Stimulated activated CD4-positive, alpha-beta T cell treated with anti-CD3 and anti-CD28 coated beads, TNF-alpha, amount 100 ng/mL, for 48 hours (primary cell): ENCODE measurements at regions not wholly inside any gene's neighbourhood (a gene's known extent, or its start where the extent isn't known, plus 50 kb on each side); places are given as distances from the start of the nearest gene placed in this dataset.
"Not testable (repeated sequence)": the region's sequence is repeated elsewhere in the genome, so short reads cannot be mapped to it uniquely, and the experiment has no call there.

ENCODE experiments used
- DNase-seq, 3 donors: peaks; one replicate each; pipeline ENCODE4 v3.0.0-alpha.2; 2020; ENCODE audit warnings: low read depth in 3 of 3

GRCh38 chr13:73306688-73307087, 247.9 kb downstream of the KLF5 start:
- no peak for DNase-seq

DNA sequence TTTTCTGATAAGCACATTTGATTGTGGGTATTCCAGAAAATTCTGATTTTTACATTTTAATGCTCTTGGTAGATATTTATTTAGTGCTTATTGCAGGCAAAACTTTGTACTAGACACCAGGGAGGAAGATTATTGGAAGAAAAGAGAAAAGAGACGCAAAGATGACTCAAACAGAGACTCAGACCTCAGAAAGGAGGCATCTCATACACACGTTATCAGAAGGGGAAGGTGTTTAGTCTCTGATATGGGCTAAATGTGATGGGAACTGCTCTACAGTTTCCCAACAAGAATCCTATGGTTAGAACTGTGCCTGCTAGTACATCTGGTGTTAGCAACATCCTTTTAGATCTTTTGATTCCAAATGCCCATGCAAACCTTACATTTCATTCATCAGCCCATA, 245.6 kb downstream of the KLF5 start:
- DNase-seq = no peak

DNA sequence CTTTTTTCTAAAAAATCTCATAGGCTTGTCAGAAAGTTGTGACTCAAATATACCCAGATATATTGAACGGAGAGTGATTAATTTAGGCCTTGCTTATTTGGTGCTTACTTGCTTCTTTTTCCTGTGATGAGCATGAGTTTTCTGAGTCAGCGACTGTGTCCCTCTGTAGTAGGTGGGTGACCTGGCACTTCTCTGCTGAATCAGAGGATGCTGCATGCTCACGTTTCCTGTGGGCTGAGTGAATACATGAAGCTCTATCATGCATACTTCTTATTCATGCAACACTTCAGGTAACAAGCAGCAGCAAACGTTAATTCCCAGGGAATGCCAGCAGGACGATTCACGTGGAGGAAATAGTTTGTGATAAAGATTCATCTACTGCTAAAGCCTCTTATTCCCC, 245.0 kb downstream of the KLF5 start:
- DNase-seq = peak; percentile 3 to 22 (median 16)

GRCh38 chr13:73301622-73302021, 242.8 kb downstream of the KLF5 start:
- DNase-seq = not testable (repeated sequence)

DNA sequence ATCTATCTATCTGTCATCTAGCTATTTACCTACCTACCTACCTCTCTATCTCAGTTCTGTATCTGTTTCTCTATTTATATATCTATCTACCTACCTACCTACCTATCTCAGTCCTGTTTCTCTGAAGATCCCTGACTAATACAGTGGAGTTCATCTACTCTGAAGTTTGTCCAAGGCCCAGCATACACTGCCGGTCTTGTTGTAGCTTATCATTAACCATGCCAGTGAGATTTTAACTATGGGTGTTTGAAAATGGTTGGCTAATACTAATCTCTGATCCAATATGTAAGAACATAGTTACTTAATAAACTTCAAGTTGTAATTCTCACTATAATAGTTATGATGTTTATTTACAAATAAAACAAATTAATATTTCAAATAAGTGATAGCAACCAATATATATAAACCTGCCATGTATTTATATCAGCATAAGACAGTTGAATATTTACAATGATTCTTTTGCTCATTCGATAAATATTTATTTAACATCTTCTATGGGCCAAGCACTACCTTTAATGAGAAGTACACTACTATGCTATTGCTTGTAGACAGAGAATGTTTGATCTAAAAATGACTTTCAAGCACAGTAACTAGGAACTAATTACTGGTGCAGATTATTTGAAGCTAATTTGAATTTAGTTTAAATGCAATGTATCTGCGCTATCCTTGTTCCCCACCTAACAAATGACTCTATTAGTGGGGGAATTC, 242.1 kb downstream of the KLF5 start:
- no peak for DNase-seq

GRCh38 chr13:73299787-73300186, 241.0 kb downstream of the KLF5 start:
- no peak for DNase-seq

DNA sequence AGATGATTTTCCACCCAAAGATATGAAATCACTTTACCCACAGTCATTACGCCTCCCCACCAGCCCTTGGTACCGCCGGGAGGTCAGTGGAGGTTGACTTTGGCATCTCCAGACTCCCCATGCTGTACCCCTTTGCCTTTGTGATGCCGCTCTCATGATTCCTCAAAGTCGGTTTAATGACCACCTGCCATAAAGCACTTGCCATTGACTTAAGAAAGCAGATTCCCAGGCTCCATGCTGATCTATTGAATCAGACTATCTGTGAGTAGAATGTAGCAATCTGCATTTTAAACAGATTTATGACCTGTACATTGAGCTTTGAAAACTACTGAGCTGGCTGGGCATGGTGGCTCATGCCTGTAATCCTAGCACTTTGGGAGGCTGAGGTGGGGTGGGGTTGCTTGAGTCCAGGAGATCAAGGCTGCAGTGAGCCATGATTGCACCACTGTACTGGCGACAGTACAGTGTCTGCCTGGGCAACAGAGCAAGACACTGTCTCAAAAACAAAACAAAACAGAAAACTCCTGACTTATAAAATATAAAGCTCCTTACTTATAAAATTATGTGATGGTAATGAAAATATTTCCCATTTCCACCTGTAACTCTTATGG, 235.2 kb downstream of the KLF5 start:
- DNase-seq = no peak

- no peak for DNase-seq
Measured at GRCh38 chr13:73292127-73292526, 233.3 kb downstream of the KLF5 start.

DNA sequence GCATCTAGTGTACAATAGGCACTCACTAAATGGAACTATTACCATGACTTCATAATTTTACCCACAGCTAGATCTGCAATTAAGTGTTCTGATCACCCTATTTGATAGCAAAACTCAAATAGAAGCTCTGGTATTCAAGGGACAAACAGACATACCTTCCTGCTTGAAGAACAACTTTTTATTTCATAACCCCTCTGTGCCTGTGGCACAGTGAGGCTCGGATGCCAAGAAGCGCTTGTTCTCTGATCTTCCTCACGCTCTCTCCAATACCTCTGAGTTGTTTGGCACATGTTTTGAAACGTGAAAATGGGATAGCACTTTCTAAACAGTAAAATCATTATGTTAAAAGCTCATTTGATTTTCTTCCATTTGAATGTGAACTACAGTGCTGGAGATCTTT, 232.0 kb downstream of the KLF5 start:
- DNase-seq = no peak

DNA sequence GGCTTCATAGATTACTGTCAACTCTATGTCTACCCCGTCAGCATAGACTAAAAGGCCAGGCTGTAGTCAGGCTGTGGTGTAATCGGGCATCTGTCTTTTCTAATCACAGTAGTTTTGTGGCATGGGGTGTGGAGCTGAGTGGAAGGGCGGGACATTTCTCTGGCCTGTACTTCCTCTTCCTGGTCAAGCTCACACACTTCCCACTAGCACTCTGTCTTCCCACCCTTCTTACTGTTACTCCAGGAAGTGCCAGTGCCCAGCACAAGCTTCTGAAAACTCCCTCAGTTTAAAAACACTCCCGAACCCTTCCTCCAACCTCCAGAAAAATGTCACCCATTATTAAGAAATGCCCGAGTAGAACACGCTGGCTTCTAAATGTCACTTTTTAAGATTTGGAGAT, 229.8 kb downstream of the KLF5 start:
- DNase-seq = no peak

DNA sequence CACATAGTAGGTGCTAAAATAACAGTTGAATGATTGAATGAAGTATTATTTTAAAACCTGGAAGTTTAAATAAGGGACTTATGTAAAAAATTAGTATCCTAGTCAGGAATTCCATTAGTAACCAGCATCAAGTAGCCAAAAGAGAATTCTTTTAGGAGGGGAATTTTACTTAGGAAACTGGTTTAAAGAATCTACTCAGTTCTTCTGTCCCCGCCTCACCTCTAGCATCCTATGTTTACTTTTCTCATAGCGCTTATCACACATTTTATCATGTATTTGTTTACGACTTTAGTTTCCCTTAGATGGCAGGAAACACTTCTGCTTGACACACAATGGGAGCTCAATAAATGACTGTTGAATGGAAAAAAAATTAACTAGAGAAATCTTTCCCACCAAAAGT, 229.0 kb downstream of the KLF5 start:
- no peak for DNase-seq

- no peak for DNase-seq
Measured at GRCh38 chr13:73286942-73287620, 228.3 kb downstream of the KLF5 start.

GRCh38 chr13:73286177-73286576, 227.4 kb downstream of the KLF5 start:
- no peak for DNase-seq

DNA sequence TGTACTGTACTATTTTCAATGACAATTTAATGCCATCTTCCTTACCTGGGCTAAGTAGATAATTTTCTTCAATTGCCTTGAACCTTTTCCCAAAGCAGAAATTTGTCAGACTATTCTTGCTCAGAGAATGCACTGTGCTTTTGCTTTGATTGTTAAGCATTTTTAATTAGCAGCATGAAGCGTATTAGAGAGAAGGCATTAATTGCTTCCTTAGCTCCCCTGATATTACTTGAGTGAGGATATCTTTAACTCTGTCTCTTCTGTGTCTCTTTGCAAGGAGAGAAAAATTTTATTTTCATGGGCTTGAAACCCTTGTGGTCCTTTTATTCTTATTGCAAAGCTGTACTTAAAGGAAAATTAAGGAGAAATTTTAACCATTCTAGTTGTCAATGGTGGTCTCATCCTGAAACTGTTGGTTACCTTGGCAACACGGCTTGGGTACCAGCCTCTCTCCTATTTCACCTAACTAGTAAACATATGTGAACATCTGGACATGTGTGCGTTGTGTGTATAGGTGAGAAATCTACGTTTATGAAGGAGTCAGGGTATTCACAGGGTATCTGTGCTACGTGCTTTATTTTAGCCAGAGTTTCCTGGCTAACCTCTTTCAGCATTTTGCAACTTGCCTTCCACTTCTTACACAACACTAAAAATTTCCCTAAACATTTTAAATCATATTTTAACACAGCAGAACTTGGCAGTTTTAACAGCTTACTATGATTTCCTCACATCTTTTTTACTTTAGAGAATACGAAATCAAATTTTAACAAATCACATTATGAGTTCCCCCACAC, 225.5 kb downstream of the KLF5 start:
- DNase-seq = no peak

GRCh38 chr13:73283636-73284035, 224.8 kb downstream of the KLF5 start:
- no peak for DNase-seq

- no peak for DNase-seq
Measured at GRCh38 chr13:73281746-73282145, 222.9 kb downstream of the KLF5 start.

GRCh38 chr13:73278186-73278585, 219.4 kb downstream of the KLF5 start:
- DNase-seq = no peak

- no peak for DNase-seq
Measured at GRCh38 chr13:73275163-73275562, 216.4 kb downstream of the KLF5 start.

GRCh38 chr13:73274147-73274546, 215.3 kb downstream of the KLF5 start:
- no peak for DNase-seq

- no peak for DNase-seq
Measured at GRCh38 chr13:73273745-73274144, 214.9 kb downstream of the KLF5 start.

DNA sequence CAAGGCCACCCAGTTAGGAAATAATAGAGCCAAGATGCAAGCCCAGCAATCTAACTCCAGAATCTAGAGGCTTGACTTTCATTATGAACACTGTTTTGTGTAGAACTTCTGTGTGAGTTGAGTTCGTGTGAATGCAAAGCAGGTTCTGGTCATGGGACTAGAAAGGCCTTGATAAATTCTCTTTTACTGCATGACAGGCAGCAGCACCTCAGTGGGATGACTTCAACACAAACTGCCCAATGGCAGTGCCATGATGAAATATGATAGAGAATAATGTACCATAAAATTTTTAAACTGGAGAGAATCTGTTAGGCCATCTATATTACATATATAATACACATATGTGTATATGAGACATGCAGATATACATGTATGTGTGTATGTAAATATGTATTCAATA, 214.5 kb downstream of the KLF5 start:
- DNase-seq = no peak

DNA sequence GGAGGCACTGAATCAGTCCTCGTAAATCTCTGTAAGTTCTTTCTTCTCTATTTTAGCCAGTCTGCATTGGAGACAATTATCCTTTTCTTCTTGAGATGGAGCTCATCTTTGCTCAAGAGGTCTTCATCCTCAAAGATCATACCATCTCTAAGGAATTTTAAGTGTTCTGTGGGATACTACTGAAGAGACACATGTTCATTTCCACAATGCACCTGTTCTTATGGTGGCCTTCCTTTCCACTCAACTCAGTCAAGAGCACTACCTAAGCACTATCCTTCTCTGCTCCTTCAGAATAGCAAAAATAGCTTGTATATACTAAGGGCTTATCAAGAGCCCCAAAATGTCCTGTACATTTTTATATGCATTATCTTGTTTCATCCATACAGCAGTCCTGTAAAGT, 214.0 kb downstream of the KLF5 start:
- no peak for DNase-seq
